Caco-2 (cell line): ENCODE measurements at regions not wholly inside any gene's neighbourhood (a gene's known extent, or its start where the extent isn't known, plus 50 kb on each side); places are given as distances from the start of the nearest gene placed in this dataset.

ENCODE experiments used
- BruUV-seq: library from RNA; stranded (reverse); fragments of 400-500 nt; replicated peaks from 2 replicates; lab custom pipeline; 2021; lab: Mats Ljungman, UMichigan
- CTCF ChIA-PET: fragments of 300-600 bp; sonication (Branson Sonifier 250); formaldehyde crosslinking; loops from one replicate; lab custom pipeline; 2022; ENCODE audit warnings: antibody characterized with exemption; lab: Charles Lee
- POLR2A ChIA-PET: fragments of 300-600 bp; sonication (Branson Sonifier 250); formaldehyde crosslinking; loops from one replicate; lab custom pipeline; 2022; ENCODE audit warnings: antibody characterized with exemption; lab: Charles Lee
- DNase-seq, 2 experiments: peaks; one replicate each; pipeline versions ENCODE4 v3.0.0 to v3.0.0-alpha.2; 2020 to 2022
- H3K27me3 ChIP-seq: replicated peaks from 2 replicates; pipeline ENCODE4 v1.6.0; 2011; ENCODE audit warnings: low read length; ENCODE audit not compliant: control insufficient read depth, insufficient read depth
- H3K36me3 ChIP-seq: 2 replicates; pipeline ENCODE4 v1.5.1; 2011; ENCODE audit warnings: low read length; ENCODE audit not compliant: control insufficient read depth, insufficient read depth
- H3K4me1 ChIP-seq: fragments of 250-450 bp; sonication (Bioruptor Pico); 2 replicates; pipeline ENCODE4 v1.5.1; 2020; ENCODE audit warnings: mild to moderate bottlenecking
- H3K4me3 ChIP-seq: 2 replicates; pipeline ENCODE4 v1.5.1; 2011; ENCODE audit warnings: low read depth, mild to moderate bottlenecking, control low read depth, low read length
- H3K9me3 ChIP-seq: fragments of 250-450 bp; sonication (Bioruptor Pico); 2 replicates; pipeline ENCODE4 v1.5.1; 2020; ENCODE audit warnings: mild to moderate bottlenecking, moderate library complexity
- H3K27ac Mint-ChIP-seq: one replicate; pipeline ENCODE4 v1.8.0; 2022; ENCODE audit warnings: mixed read lengths; ENCODE audit not compliant: unreplicated experiment
- H3K27me3 Mint-ChIP-seq: one replicate; pipeline ENCODE4 v1.8.0; 2022; ENCODE audit warnings: mixed read lengths; ENCODE audit not compliant: insufficient read depth, unreplicated experiment
- H3K36me3 Mint-ChIP-seq: one replicate; pipeline ENCODE4 v1.8.0; 2022; ENCODE audit warnings: mild to moderate bottlenecking, mixed read lengths; ENCODE audit not compliant: insufficient read depth, unreplicated experiment
- H3K4me1 Mint-ChIP-seq: one replicate; pipeline ENCODE4 v1.8.0; 2022; ENCODE audit warnings: low read depth, mixed read lengths; ENCODE audit not compliant: unreplicated experiment
- H3K4me3 Mint-ChIP-seq: one replicate; pipeline ENCODE4 v1.8.0; 2022; ENCODE audit warnings: mild to moderate bottlenecking, moderate library complexity, mixed read lengths; ENCODE audit not compliant: unreplicated experiment
- H3K9me3 Mint-ChIP-seq: one replicate; pipeline ENCODE4 v1.8.0; 2022; ENCODE audit warnings: mixed read lengths; ENCODE audit not compliant: unreplicated experiment
- CTCF ChIP-seq, 2 experiments: fragments of 200-600 bp in 1 of 2; IDR thresholded peaks; 1 replicate in 1 of 2; 2 replicates in 1 of 2; pipeline versions ENCODE4 v1.5.1 to v1.8.0; 2011 to 2022; ENCODE audit warnings: antibody characterized with exemption in 1 of 2, control low read depth in 1 of 2, inconsistent platforms in 1 of 2, low read depth in 1 of 2, low read length in 1 of 2, mild to moderate bottlenecking in 1 of 2, moderate library complexity in 1 of 2; ENCODE audit not compliant: insufficient read depth in 1 of 2, severe bottlenecking in 1 of 2, unreplicated experiment in 1 of 2
- intact Hi-C: fragments of 100-400 bp; cut with micrococcal nuclease; formaldehyde crosslinking; loops from one replicate; pipeline ENCODE4 v1.10.0; 2022; ENCODE audit not compliant: unreplicated experiment

DNA sequence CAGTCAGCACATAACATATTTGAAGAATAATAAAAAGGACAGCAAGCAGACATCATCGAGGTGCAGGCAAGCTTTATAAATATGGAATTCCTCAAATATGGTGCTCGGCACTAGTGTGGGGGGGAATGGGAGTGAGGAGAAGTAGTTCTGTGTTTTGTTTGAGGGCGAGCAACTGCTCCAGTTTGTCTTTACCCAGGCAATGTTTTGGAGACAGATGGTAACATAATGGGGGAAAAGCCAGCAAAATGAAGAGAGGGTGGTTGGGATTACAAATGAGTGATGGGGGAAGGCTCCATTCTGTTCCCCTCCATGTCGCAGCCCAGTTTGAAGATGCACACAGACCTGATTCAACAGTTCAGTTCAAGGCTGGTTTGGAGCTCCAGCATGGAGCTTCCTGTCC, 572.9 kb upstream of the DIPK2B start:
- Mint-ChIP-seq H3K27ac (peak overlapping the region; percentile 57), H3K36me3 (peaks cover 12% of the 10 kb centered on the region), H3K4me3 (no peak overlapping the region), H3K27me3 (no peaks in the 10 kb centered on the region), H3K9me3 (no peaks in the 10 kb centered on the region), H3K4me1 (peaks cover 7% of the 10 kb centered on the region)
- no TSS peak for BruUV-seq
- DNase-seq: no peak
- no peak overlapping the region for H3K4me3 ChIP-seq
- H3K4me1 ChIP-seq: peaks cover 19% of the 10 kb centered on the region
- H3K36me3 ChIP-seq: no peaks in the 10 kb centered on the region
- no peaks in the 10 kb centered on the region for H3K27me3 ChIP-seq
- no peaks in the 10 kb centered on the region for H3K9me3 ChIP-seq
- CTCF ChIA-PET: no interaction called here
- POLR2A ChIA-PET: no interaction called here
- intact Hi-C loops: no loop called here
- no peak for TF ChIP-seq CTCF (IDR thresholded peaks at IDR 0.05; ENCODE audit: insufficient read depth in 1 of 2, low read depth in 1 of 2, low read length in 1 of 2, severe bottlenecking in 1 of 2, unreplicated experiment in 1 of 2)

- intact Hi-C loops: no loop called here
- H3K27ac Mint-ChIP-seq: peak overlapping the region; percentile 93
- no peaks in the 10 kb centered on the region for H3K9me3 Mint-ChIP-seq
- no peak for TF ChIP-seq CTCF (IDR thresholded peaks at IDR 0.05; ENCODE audit: insufficient read depth in 1 of 2, low read depth in 1 of 2, low read length in 1 of 2, severe bottlenecking in 1 of 2, unreplicated experiment in 1 of 2)
- ChIA-PET CTCF (no interaction called here), POLR2A (no interaction called here)
- H3K36me3 Mint-ChIP-seq: peaks cover 12% of the 10 kb centered on the region
- H3K4me3 Mint-ChIP-seq: peak overlapping the region; percentile 85
- peak in 1 of 2 experiments; percentile 7 for DNase-seq
- no peaks in the 10 kb centered on the region for H3K27me3 ChIP-seq
- no peaks in the 10 kb centered on the region for H3K36me3 ChIP-seq
- H3K4me1 ChIP-seq: peaks cover 19% of the 10 kb centered on the region
- H3K27me3 Mint-ChIP-seq: no peaks in the 10 kb centered on the region
- no peaks in the 10 kb centered on the region for H3K9me3 ChIP-seq
- peaks cover 7% of the 10 kb centered on the region for H3K4me1 Mint-ChIP-seq
- H3K4me3 ChIP-seq: peak overlapping the region; percentile 12; the same call in 1 of the 2 replicates
- BruUV-seq: no TSS peak
These were observed 571.1 kb upstream of the DIPK2B start for GRCh38 chrX:45771560-45772340.

DNA sequence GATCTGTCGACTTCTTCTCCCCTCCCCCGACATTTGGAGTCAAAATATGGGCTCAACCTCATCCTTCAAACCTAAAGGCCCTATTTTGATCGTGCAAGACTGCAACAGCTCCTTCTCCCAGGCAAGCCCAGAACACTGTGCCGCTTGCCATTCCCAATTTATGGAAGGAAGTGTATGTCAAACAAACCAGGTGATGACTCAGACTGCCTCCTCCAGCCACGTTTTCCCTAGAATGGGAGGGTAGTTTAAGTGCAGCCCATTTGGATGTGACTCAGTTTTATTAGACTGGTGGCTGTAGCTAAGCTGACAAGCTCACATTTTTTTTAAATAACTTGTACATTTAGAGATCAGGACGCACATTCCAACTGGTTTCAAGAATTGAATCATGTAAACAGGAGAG, 570.4 kb upstream of the DIPK2B start:
- H3K9me3 ChIP-seq: no peaks in the 10 kb centered on the region
- peak overlapping the region; percentile 34 for H3K4me3 ChIP-seq
- ChIA-PET CTCF (no interaction called here), POLR2A (no interaction called here)
- intact Hi-C loops: no loop called here
- no TSS peak for BruUV-seq
- DNase-seq: peak; percentile 25 to 53
- H3K4me1 ChIP-seq: peaks cover 19% of the 10 kb centered on the region
- no peaks in the 10 kb centered on the region for H3K27me3 ChIP-seq
- Mint-ChIP-seq H3K9me3 (no peaks in the 10 kb centered on the region), H3K4me1 (peaks cover 7% of the 10 kb centered on the region), H3K4me3 (peak overlapping the region; percentile 85), H3K27me3 (no peaks in the 10 kb centered on the region), H3K27ac (peak overlapping the region; percentile 93), H3K36me3 (peaks cover 12% of the 10 kb centered on the region)
- H3K36me3 ChIP-seq: no peaks in the 10 kb centered on the region
- TF ChIP-seq CTCF (IDR thresholded peaks at IDR 0.05; ENCODE audit: insufficient read depth in 1 of 2, low read depth in 1 of 2, low read length in 1 of 2, severe bottlenecking in 1 of 2, unreplicated experiment in 1 of 2): no peak
